ENCODE measurements at regions not wholly inside any gene's neighbourhood (a gene's known extent, or its start where the extent isn't known, plus 50 kb on each side); places are given as distances from the start of the nearest gene placed in this dataset.

- H3K4me1 ChIP-seq (replicated peaks in 1 of 2), result no peaks in the 10 kb centered on the region
- no peak overlapping the region for H3K27ac ChIP-seq
- 0 to 89% (median 80%) methylated on average over 1 of the region's 1 CpG; no CpG with 5 or more reads in 1 of the 10 experiments for WGBS, 10 experiments
- H3K4me3 ChIP-seq, result no peak overlapping the region
- ATAC-seq (replicated peaks in 6 of 8), result peak in 1 of 8 experiments; percentile 22
- in situ Hi-C loops (cut with MboI; ENCODE audit: low pct_unique_long_range_greater_than_20kb in 2 of 9, low sequenced_read_pairs in 9 of 9, unreplicated experiment in 9 of 9), result loop anchor here in 1 of 9 experiments (25.0 kb wide), 1 partner anchor 93 kb away; no protein-coding TSS in a partner anchor
These were observed 381.6 kb upstream of the C9orf72 start for GRCh38 chr9:27954858-27955257.

GRCh38 chr9:27963836-27964235 is 390.6 kb upstream of the C9orf72 start:
- no peaks in the 10 kb centered on the region for H3K4me1 ChIP-seq (replicated peaks in 1 of 2)
- no peak overlapping the region for H3K27ac ChIP-seq
- no peak overlapping the region for H3K4me3 ChIP-seq
- ATAC-seq (replicated peaks in 6 of 8), result no peak
- in situ Hi-C loops (cut with MboI; ENCODE audit: low pct_unique_long_range_greater_than_20kb in 2 of 9, low sequenced_read_pairs in 9 of 9, unreplicated experiment in 9 of 9), result loop anchor here in 1 of 9 experiments (25.0 kb wide), 1 partner anchor 102 kb away; no protein-coding TSS in a partner anchor

- Histone ChIP-seq H3K4me3 (no peak overlapping the region), H3K27ac (no peak overlapping the region), H3K4me1 (replicated peaks in 1 of 2) (no peaks in the 10 kb centered on the region)
- in situ Hi-C loops (cut with MboI; ENCODE audit: low pct_unique_long_range_greater_than_20kb in 2 of 9, low sequenced_read_pairs in 9 of 9, unreplicated experiment in 9 of 9), result loop anchor here in 1 of 9 experiments (25.0 kb wide), 1 partner anchor 105 kb away; no protein-coding TSS in a partner anchor
- WGBS, 10 experiments, result 0 to 100% (median 57%) methylated on average over 1 to 2 of the region's 2 CpGs; no CpG with 5 or more reads in 1 of the 10 experiments
- ATAC-seq (replicated peaks in 6 of 8), result peak in 2 of 8 experiments; percentile 69 to 70
These were observed 393.9 kb upstream of the C9orf72 start for GRCh38 chr9:27967210-27967609.

GRCh38 chr9:27977931-27978330 is 404.6 kb upstream of the C9orf72 start:
- Histone ChIP-seq H3K4me1 (replicated peaks in 1 of 2) (peaks cover 0 to 12% of the 10 kb centered on the region in 2 donors), H3K27ac (no peak overlapping the region), H3K4me3 (no peak overlapping the region)
- 15 to 100% (median 33%) methylated on average over 1 to 3 of the region's 3 CpGs for WGBS, 10 experiments
- in situ Hi-C loops (cut with MboI; ENCODE audit: low pct_unique_long_range_greater_than_20kb in 2 of 9, low sequenced_read_pairs in 9 of 9, unreplicated experiment in 9 of 9), result no loop called here
- ATAC-seq (replicated peaks in 6 of 8), result peak in 4 of 8 experiments; percentile 25 to 69 (median 46)

- Histone ChIP-seq H3K4me1 (replicated peaks in 1 of 2) (peaks cover 1 to 9% of the 10 kb centered on the region in 2 donors), H3K27ac (no peak overlapping the region), H3K4me3 (no peak overlapping the region)
- 22 to 100% (median 92%) methylated on average over 1 of the region's 1 CpG; no CpG with 5 or more reads in 4 of the 10 experiments for WGBS, 10 experiments
- in situ Hi-C loops (cut with MboI; ENCODE audit: low pct_unique_long_range_greater_than_20kb in 2 of 9, low sequenced_read_pairs in 9 of 9, unreplicated experiment in 9 of 9), result no loop called here
- no peak for ATAC-seq (replicated peaks in 6 of 8)
These were observed 412.4 kb upstream of the C9orf72 start for GRCh38 chr9:27985714-27986113.

- 0 to 100% (median 80%) methylated on average over 1 to 2 of the region's 2 CpGs; no CpG with 5 or more reads in 1 of the 10 experiments for WGBS, 10 experiments
- no peak for ATAC-seq (replicated peaks in 6 of 8)
These were observed 417.2 kb upstream of the C9orf72 start for GRCh38 chr9:27990524-27990923.

GRCh38 chr9:27991221-27991620 is 417.9 kb upstream of the C9orf72 start:
- in situ Hi-C loops (cut with MboI; ENCODE audit: low pct_unique_long_range_greater_than_20kb in 2 of 9, low sequenced_read_pairs in 9 of 9, unreplicated experiment in 9 of 9), result no loop called here

More at GRCh38 chr9:27990524-27990923, 417.2 kb upstream of the C9orf72 start:
- Histone ChIP-seq H3K4me1 (replicated peaks in 1 of 2) (peaks cover 10 to 31% of the 10 kb centered on the region in 2 donors), H3K4me3 (no peak overlapping the region), H3K27ac (peak overlapping the region in 1 of 2 donors; percentile 18)
- in situ Hi-C loops (cut with MboI; ENCODE audit: low pct_unique_long_range_greater_than_20kb in 2 of 9, low sequenced_read_pairs in 9 of 9, unreplicated experiment in 9 of 9), result no loop called here

GRCh38 chr9:28001096-28001495 is 427.8 kb upstream of the C9orf72 start:
- in situ Hi-C loops (cut with MboI; ENCODE audit: low pct_unique_long_range_greater_than_20kb in 2 of 9, low sequenced_read_pairs in 9 of 9, unreplicated experiment in 9 of 9), result no loop called here
- ATAC-seq (replicated peaks in 6 of 8), result no peak
- Histone ChIP-seq H3K4me1 (replicated peaks in 1 of 2) (peaks cover 0 to 4% of the 10 kb centered on the region in 2 donors), H3K4me3 (no peak overlapping the region), H3K27ac (no peak overlapping the region)
- 0 to 64% (median 40%) methylated on average over 1 of the region's 1 CpG; no CpG with 5 or more reads in 5 of the 10 experiments for WGBS, 10 experiments

More at GRCh38 chr9:27991221-27991620, 417.9 kb upstream of the C9orf72 start:
- Histone ChIP-seq H3K4me1 (replicated peaks in 1 of 2) (peaks cover 10 to 31% of the 10 kb centered on the region in 2 donors), H3K27ac (peak overlapping the region in 1 of 2 donors; percentile 18), H3K4me3 (no peak overlapping the region)
- peak in 4 of 8 experiments; percentile 37 to 86 (median 78) for ATAC-seq (replicated peaks in 6 of 8)
- 7 to 100% (median 57%) methylated on average over 2 to 5 of the region's 5 CpGs; no CpG with 5 or more reads in 4 of the 10 experiments for WGBS, 10 experiments

GRCh38 chr9:28004900-28005299 is 431.6 kb upstream of the C9orf72 start:
- H3K4me1 ChIP-seq (replicated peaks in 1 of 2), result peaks cover 0 to 4% of the 10 kb centered on the region in 2 donors
- ATAC-seq (replicated peaks in 6 of 8), result no peak
- WGBS, 10 experiments, result 16 to 95% (median 83%) methylated on average over 1 to 4 of the region's 4 CpGs
- H3K4me3 ChIP-seq, result no peak overlapping the region
- in situ Hi-C loops (cut with MboI; ENCODE audit: low pct_unique_long_range_greater_than_20kb in 2 of 9, low sequenced_read_pairs in 9 of 9, unreplicated experiment in 9 of 9), result no loop called here
- H3K27ac ChIP-seq, result no peak overlapping the region

- WGBS, 10 experiments, result 0 to 100% (median 80%) methylated on average over 1 of the region's 1 CpG
- in situ Hi-C loops (cut with MboI; ENCODE audit: low pct_unique_long_range_greater_than_20kb in 2 of 9, low sequenced_read_pairs in 9 of 9, unreplicated experiment in 9 of 9), result no loop called here
These were observed 432.5 kb upstream of the C9orf72 start for GRCh38 chr9:28005779-28006178.

GRCh38 chr9:28007097-28007817 is 434.0 kb upstream of the C9orf72 start:
- no peak for ATAC-seq (replicated peaks in 6 of 8)
- H3K4me3 ChIP-seq, result no peak overlapping the region
- in situ Hi-C loops (cut with MboI; ENCODE audit: low pct_unique_long_range_greater_than_20kb in 2 of 9, low sequenced_read_pairs in 9 of 9, unreplicated experiment in 9 of 9), result no loop called here
- H3K4me1 ChIP-seq (replicated peaks in 1 of 2), result peaks cover 0 to 4% of the 10 kb centered on the region in 2 donors
- 28 to 85% (median 62%) methylated on average over 3 to 7 of the region's 7 CpGs for WGBS, 10 experiments
- H3K27ac ChIP-seq, result no peak overlapping the region

More at GRCh38 chr9:28005779-28006178, 432.5 kb upstream of the C9orf72 start:
- Histone ChIP-seq H3K4me1 (replicated peaks in 1 of 2) (peaks cover 0 to 4% of the 10 kb centered on the region in 2 donors), H3K27ac (no peak overlapping the region), H3K4me3 (no peak overlapping the region)
- no peak for ATAC-seq (replicated peaks in 6 of 8)

GRCh38 chr9:28014212-28014611 is 440.9 kb upstream of the C9orf72 start:
- no peak overlapping the region for H3K27ac ChIP-seq
- no peak overlapping the region for H3K4me3 ChIP-seq
- H3K4me1 ChIP-seq (replicated peaks in 1 of 2), result peaks cover 0 to 4% of the 10 kb centered on the region in 2 donors
- ATAC-seq (replicated peaks in 6 of 8), result peak in 2 of 8 experiments; percentile 31 to 42
- in situ Hi-C loops (cut with MboI; ENCODE audit: low pct_unique_long_range_greater_than_20kb in 2 of 9, low sequenced_read_pairs in 9 of 9, unreplicated experiment in 9 of 9), result no loop called here

GRCh38 chr9:28024676-28025075 is 451.4 kb upstream of the C9orf72 start:
- no peak overlapping the region for H3K27ac ChIP-seq
- peaks cover 7 to 12% of the 10 kb centered on the region in 2 donors for H3K4me1 ChIP-seq (replicated peaks in 1 of 2)
- peak; percentile 41 to 95 (median 68) for ATAC-seq (replicated peaks in 6 of 8)
- WGBS, 10 experiments, result 4 to 100% (median 88%) methylated on average over 1 to 6 of the region's 6 CpGs; no CpG with 5 or more reads in 2 of the 10 experiments
- in situ Hi-C loops (cut with MboI; ENCODE audit: low pct_unique_long_range_greater_than_20kb in 2 of 9, low sequenced_read_pairs in 9 of 9, unreplicated experiment in 9 of 9), result no loop called here
- H3K4me3 ChIP-seq, result no peak overlapping the region

Measured in motor neuron (in vitro differentiated cells).